Naive thymus-derived CD4-positive, alpha-beta T cell (primary cell): ENCODE measurements at regions not wholly inside any gene's neighbourhood (a gene's known extent, or its start where the extent isn't known, plus 50 kb on each side); places are given as distances from the start of the nearest gene placed in this dataset.

Experiments
- ATAC-seq: fragments of 150-1000 bp; cut with Tn5 transposase; 2 replicates; pipeline ENCODE4 v1.10.0; 2021; ENCODE audit warnings: mild to moderate bottlenecking, moderate library complexity
- CTCF ChIA-PET: fragments of 350-600 bp; sonication (Branson Sonifier 250); formaldehyde crosslinking; loops from one replicate; lab custom pipeline; 2021; ENCODE audit warnings: antibody characterized with exemption; lab: Charles Lee
- POLR2A ChIA-PET: fragments of 350-600 bp; sonication (Branson Sonifier 250); formaldehyde crosslinking; loops from one replicate; lab custom pipeline; 2021; ENCODE audit warnings: antibody characterized with exemption, inconsistent platforms; lab: Charles Lee
- DNase-seq, 9 donors: peaks; one replicate each; pipeline versions ENCODE4 v3.0.0 to v3.0.0-alpha.2; 2020 to 2022; ENCODE audit warnings: mixed read lengths in 1 of 9
- H3K27ac ChIP-seq: one replicate; pipeline ENCODE4 v1.7.0; 2013; ENCODE audit warnings: mild to moderate bottlenecking, low read depth, low read length, moderate library complexity
- H3K27me3 ChIP-seq, 2 donors: one replicate each; pipeline ENCODE4 v1.7.0; 2013; ENCODE audit warnings: low read length in 2 of 2, mild to moderate bottlenecking in 2 of 2, moderate library complexity in 2 of 2; ENCODE audit not compliant: control insufficient read depth in 2 of 2, insufficient read depth in 2 of 2
- H3K36me3 ChIP-seq, 3 experiments: 1 replicate in 2 of 3; 2 replicates in 1 of 3; pipeline ENCODE4 v1.7.0; 2013; ENCODE audit warnings: low read length in 3 of 3, mild to moderate bottlenecking in 3 of 3, moderate library complexity in 1 of 3; ENCODE audit not compliant: insufficient read depth in 3 of 3, control insufficient read depth in 2 of 3
- H3K4me1 ChIP-seq, 2 donors: one replicate each; pipeline ENCODE4 v1.7.0; 2013; ENCODE audit warnings: low read length in 2 of 2, mild to moderate bottlenecking in 2 of 2, moderate library complexity in 1 of 2; ENCODE audit not compliant: control insufficient read depth in 2 of 2, insufficient read depth in 2 of 2
- H3K4me3 ChIP-seq: 2 replicates; pipeline ENCODE4 v1.7.0; 2013; ENCODE audit warnings: mild to moderate bottlenecking, low read length
- H3K9me3 ChIP-seq, 3 experiments: 1 replicate in 2 of 3; 2 replicates in 1 of 3; pipeline ENCODE4 v1.7.0; 2013; ENCODE audit warnings: low read length in 3 of 3; ENCODE audit not compliant: control insufficient read depth in 2 of 3
- H3K27ac Mint-ChIP-seq, 9 donors: one replicate each; pipeline ENCODE4 v1.8.0; 2020 to 2022; ENCODE audit warnings: mixed read lengths in 9 of 9, mild to moderate bottlenecking in 8 of 9, moderate library complexity in 5 of 9, inconsistent platforms in 2 of 9
- H3K27me3 Mint-ChIP-seq, 5 donors: one replicate each; pipeline ENCODE4 v1.8.0; 2021 to 2022; ENCODE audit warnings: mixed read lengths in 5 of 5, mild to moderate bottlenecking in 1 of 5
- H3K36me3 Mint-ChIP-seq, 5 donors: one replicate each; pipeline ENCODE4 v1.8.0; 2020 to 2022; ENCODE audit warnings: mixed read lengths in 5 of 5, mild to moderate bottlenecking in 3 of 5, inconsistent platforms in 1 of 5
- H3K4me1 Mint-ChIP-seq, 7 donors: one replicate each; pipeline ENCODE4 v1.8.0; 2020 to 2022; ENCODE audit warnings: mixed read lengths in 7 of 7, mild to moderate bottlenecking in 3 of 7, inconsistent platforms in 1 of 7
- H3K4me3 Mint-ChIP-seq, 10 donors: one replicate each; pipeline ENCODE4 v1.8.0; 2020 to 2022; ENCODE audit warnings: mild to moderate bottlenecking in 10 of 10, mixed read lengths in 10 of 10, moderate library complexity in 6 of 10, inconsistent platforms in 2 of 10
- H3K9me3 Mint-ChIP-seq, 11 donors: one replicate each; pipeline ENCODE4 v1.8.0; 2020 to 2022; ENCODE audit warnings: mixed read lengths in 11 of 11, mild to moderate bottlenecking in 4 of 11, inconsistent platforms in 1 of 11, moderate library complexity in 1 of 11
- intact Hi-C, 2 donors: fragments of 100-400 bp; cut with micrococcal nuclease; formaldehyde crosslinking; loops; one replicate each; pipeline ENCODE4 v1.15.1; 2023

- DNase-seq (no peak), ATAC-seq (no peak)
- no peak overlapping the region for H3K4me3 Mint-ChIP-seq
- Histone ChIP-seq H3K4me3 (no peak overlapping the region), H3K4me1 (no peaks in the 10 kb centered on the region), H3K9me3 (no peaks in the 10 kb centered on the region), H3K27me3 (no peaks in the 10 kb centered on the region), H3K36me3 (no peaks in the 10 kb centered on the region), H3K27ac (no peak overlapping the region)
- no peak overlapping the region for H3K27ac Mint-ChIP-seq
- H3K4me1 Mint-ChIP-seq, result no peaks in the 10 kb centered on the region
- ChIA-PET CTCF (no interaction called here), POLR2A (no interaction called here)
- no peaks in the 10 kb centered on the region for H3K27me3 Mint-ChIP-seq
- no peaks in the 10 kb centered on the region for H3K36me3 Mint-ChIP-seq
- peaks cover 0 to 2% (median 0%) of the 10 kb centered on the region in 11 donors for H3K9me3 Mint-ChIP-seq
- intact Hi-C loops, result no loop called here
Measured at GRCh38 chr12:24069532-24070395, 120.3 kb upstream of the SOX5 start.

- Mint-ChIP-seq H3K27me3 (no peaks in the 10 kb centered on the region), H3K36me3 (no peaks in the 10 kb centered on the region), H3K9me3 (peaks cover 0 to 3% (median 0%) of the 10 kb centered on the region in 11 donors), H3K4me1 (no peaks in the 10 kb centered on the region), H3K4me3 (no peak overlapping the region), H3K27ac (no peak overlapping the region)
- ChIA-PET CTCF (no interaction called here), POLR2A (no interaction called here)
- ATAC-seq (no peak), DNase-seq (no peak)
- no peaks in the 10 kb centered on the region for H3K36me3 ChIP-seq
- H3K27ac ChIP-seq, result no peak overlapping the region
- no peaks in the 10 kb centered on the region for H3K27me3 ChIP-seq
- H3K4me3 ChIP-seq, result no peak overlapping the region
- H3K4me1 ChIP-seq, result no peaks in the 10 kb centered on the region
- intact Hi-C loops, result no loop called here
- no peaks in the 10 kb centered on the region for H3K9me3 ChIP-seq
Measured at GRCh38 chr12:24066865-24067264, 117.4 kb upstream of the SOX5 start.

GRCh38 chr12:24066097-24066496 lies 116.6 kb upstream of the SOX5 start:
- H3K36me3 ChIP-seq, result no peaks in the 10 kb centered on the region
- no peaks in the 10 kb centered on the region for H3K4me1 Mint-ChIP-seq
- H3K9me3 Mint-ChIP-seq, result peaks cover 0 to 3% (median 0%) of the 10 kb centered on the region in 11 donors
- DNase-seq (no peak), ATAC-seq (no peak)
- no peaks in the 10 kb centered on the region for H3K27me3 ChIP-seq
- H3K4me1 ChIP-seq, result no peaks in the 10 kb centered on the region
- no peaks in the 10 kb centered on the region for H3K27me3 Mint-ChIP-seq
- no peak overlapping the region for H3K4me3 ChIP-seq
- POLR2A ChIA-PET, result no interaction called here
- no peaks in the 10 kb centered on the region for H3K9me3 ChIP-seq
- H3K27ac ChIP-seq, result no peak overlapping the region
- CTCF ChIA-PET, result no interaction called here
- no peak overlapping the region for H3K27ac Mint-ChIP-seq
- intact Hi-C loops, result no loop called here
- no peak overlapping the region for H3K4me3 Mint-ChIP-seq
- no peaks in the 10 kb centered on the region for H3K36me3 Mint-ChIP-seq

GRCh38 chr12:24062642-24063245 lies 113.3 kb upstream of the SOX5 start:
- ChIA-PET CTCF (no interaction called here), POLR2A (no interaction called here)
- DNase-seq (no peak), ATAC-seq (no peak)
- H3K36me3 Mint-ChIP-seq, result no peaks in the 10 kb centered on the region
- Histone ChIP-seq H3K36me3 (no peaks in the 10 kb centered on the region), H3K27ac (no peak overlapping the region), H3K4me3 (no peak overlapping the region), H3K27me3 (no peaks in the 10 kb centered on the region), H3K9me3 (no peaks in the 10 kb centered on the region), H3K4me1 (no peaks in the 10 kb centered on the region)
- intact Hi-C loops, result no loop called here
- H3K9me3 Mint-ChIP-seq, result peaks cover 0 to 3% (median 0%) of the 10 kb centered on the region in 11 donors
- H3K4me1 Mint-ChIP-seq, result no peaks in the 10 kb centered on the region
- no peak overlapping the region for H3K4me3 Mint-ChIP-seq
- no peak overlapping the region for H3K27ac Mint-ChIP-seq
- no peaks in the 10 kb centered on the region for H3K27me3 Mint-ChIP-seq

GRCh38 chr12:24060089-24060488 lies 110.6 kb upstream of the SOX5 start:
- H3K36me3 ChIP-seq, result no peaks in the 10 kb centered on the region
- ChIA-PET CTCF (no interaction called here), POLR2A (no interaction called here)
- ATAC-seq, result no peak
- no peak for DNase-seq
- no peak overlapping the region for H3K4me3 ChIP-seq
- intact Hi-C loops, result no loop called here
- H3K27ac ChIP-seq, result no peak overlapping the region
- Mint-ChIP-seq H3K36me3 (no peaks in the 10 kb centered on the region), H3K27me3 (no peaks in the 10 kb centered on the region), H3K27ac (no peak overlapping the region), H3K9me3 (peaks cover 0 to 3% (median 0%) of the 10 kb centered on the region in 11 donors), H3K4me1 (no peaks in the 10 kb centered on the region), H3K4me3 (no peak overlapping the region)
- no peaks in the 10 kb centered on the region for H3K4me1 ChIP-seq
- no peaks in the 10 kb centered on the region for H3K27me3 ChIP-seq
- H3K9me3 ChIP-seq, result no peaks in the 10 kb centered on the region

GRCh38 chr12:24057920-24058476 lies 108.5 kb upstream of the SOX5 start:
- Histone ChIP-seq H3K27me3 (no peaks in the 10 kb centered on the region), H3K4me1 (no peaks in the 10 kb centered on the region), H3K4me3 (no peak overlapping the region), H3K36me3 (no peaks in the 10 kb centered on the region), H3K9me3 (no peaks in the 10 kb centered on the region), H3K27ac (no peak overlapping the region)
- ATAC-seq (no peak), DNase-seq (no peak)
- Mint-ChIP-seq H3K4me3 (no peak overlapping the region), H3K9me3 (peaks cover 0 to 4% (median 0%) of the 10 kb centered on the region in 11 donors), H3K27me3 (no peaks in the 10 kb centered on the region), H3K36me3 (no peaks in the 10 kb centered on the region), H3K4me1 (no peaks in the 10 kb centered on the region), H3K27ac (no peak overlapping the region)
- ChIA-PET POLR2A (no interaction called here), CTCF (no interaction called here)
- intact Hi-C loops, result no loop called here
